Left lung (tissue), 4 donors: ENCODE measurements at regions not wholly inside any gene's neighbourhood (a gene's known extent, or its start where the extent isn't known, plus 50 kb on each side); places are given as distances from the start of the nearest gene placed in this dataset.
A peak's percentile ranks its signal among the peaks of the same experiment; 100 is the strongest.

ENCODE experiments used
- ATAC-seq: fragments of 200-7000 bp; cut with Tn5 transposase; one replicate; pipeline ENCODE4 v1.9.1; 2020; ENCODE audit warnings: moderate library complexity
- DNase-seq, 4 donors: peaks; one replicate each; pipeline ENCODE4 v3.0.0-alpha.2; 2013 to 2020
- H3K27ac ChIP-seq, 2 donors: fragments of 200-600 bp; sonication (generic) in 1 of 2; one replicate each; pipeline versions ENCODE4 v1.5.0 to v1.8.0; 2020 to 2021
- H3K27me3 ChIP-seq, 2 donors: fragments of 200-600 bp; sonication (generic) in 1 of 2; one replicate each; pipeline versions ENCODE4 v1.5.0 to v1.8.0; 2020 to 2021
- H3K36me3 ChIP-seq, 2 donors: fragments of 200-600 bp; sonication (generic) in 1 of 2; one replicate each; pipeline versions ENCODE4 v1.5.0 to v1.8.0; 2020 to 2021
- H3K4me1 ChIP-seq, 2 donors: fragments of 200-600 bp; one replicate each; pipeline ENCODE4 v1.8.0; 2021
- H3K4me3 ChIP-seq, 2 donors: fragments of 200-600 bp; sonication (generic) in 1 of 2; one replicate each; pipeline versions ENCODE4 v1.5.0 to v1.8.0; 2020 to 2021; ENCODE audit warnings: mild to moderate bottlenecking in 1 of 2
- H3K9me3 ChIP-seq, 2 donors: fragments of 200-600 bp; sonication (generic) in 1 of 2; one replicate each; pipeline versions ENCODE4 v1.5.0 to v1.8.0; 2020 to 2021
- CTCF ChIP-seq, 2 donors: fragments of 200-600 bp; sonication (generic) in 1 of 2; IDR thresholded peaks; one replicate each; pipeline versions ENCODE4 v1.5.0 to v1.8.0; 2021; ENCODE audit warnings: antibody characterized with exemption in 2 of 2
- intact Hi-C, 2 donors: fragments of 100-400 bp; cut with DNase I; formaldehyde crosslinking; loops; one replicate each; pipeline versions ENCODE4 v1.11.2 to v1.14.2; 2022
- donor health status: DM: no; HTN: yes; CAD: no.
- donor health status: DM: no; HTN: no; CAD: no.

GRCh38 chr10:90138844-90139243, 437.5 kb downstream of the KIF20B start:
- Histone ChIP-seq H3K9me3 (peaks cover 6 to 65% of the 10 kb centered on the region in 2 donors), H3K36me3 (no peaks in the 10 kb centered on the region), H3K27me3 (no peaks in the 10 kb centered on the region), H3K27ac (no peak overlapping the region), H3K4me3 (no peak overlapping the region), H3K4me1 (no peaks in the 10 kb centered on the region)
- ATAC-seq: no peak
- no peak for DNase-seq
- intact Hi-C loops: loop anchor here in 1 of 2 donors (10.0 kb wide), 1 partner anchor 344 kb away; no protein-coding TSS in a partner anchor
- peak; percentile 17 to 22 for TF ChIP-seq CTCF (IDR thresholded peaks at IDR 0.05)

- DNase-seq: no peak
- TF ChIP-seq CTCF (IDR thresholded peaks at IDR 0.05): no peak
- Histone ChIP-seq H3K27ac (no peak overlapping the region), H3K36me3 (no peaks in the 10 kb centered on the region), H3K9me3 (peaks cover 6 to 36% of the 10 kb centered on the region in 2 donors), H3K4me3 (no peak overlapping the region), H3K4me1 (no peaks in the 10 kb centered on the region), H3K27me3 (no peaks in the 10 kb centered on the region)
- intact Hi-C loops: no loop called here
- ATAC-seq: no peak
These were observed 440.4 kb downstream of the KIF20B start for GRCh38 chr10:90141791-90142190.

- H3K4me3 ChIP-seq: no peak overlapping the region
- no peaks in the 10 kb centered on the region for H3K27me3 ChIP-seq
- H3K27ac ChIP-seq: no peak overlapping the region
- no peaks in the 10 kb centered on the region for H3K4me1 ChIP-seq
- peaks cover 0 to 14% of the 10 kb centered on the region in 2 donors for H3K9me3 ChIP-seq
- intact Hi-C loops: no loop called here
- no peak for TF ChIP-seq CTCF (IDR thresholded peaks at IDR 0.05)
- no peaks in the 10 kb centered on the region for H3K36me3 ChIP-seq
- ATAC-seq (no peak), DNase-seq (no peak)
These were observed 442.5 kb downstream of the KIF20B start for GRCh38 chr10:90143937-90144336.

GRCh38 chr10:90148116-90148855, 446.9 kb downstream of the KIF20B start:
- H3K9me3 ChIP-seq: no peaks in the 10 kb centered on the region
- H3K4me1 ChIP-seq: no peaks in the 10 kb centered on the region
- intact Hi-C loops: no loop called here
- no peak overlapping the region for H3K4me3 ChIP-seq
- ATAC-seq: peak; percentile 36
- peak; percentile 21 to 35 for TF ChIP-seq CTCF (IDR thresholded peaks at IDR 0.05)
- no peak overlapping the region for H3K27ac ChIP-seq
- H3K36me3 ChIP-seq: no peaks in the 10 kb centered on the region
- peak in 1 of 4 donors; percentile 21 for DNase-seq
- H3K27me3 ChIP-seq: no peaks in the 10 kb centered on the region

GRCh38 chr10:90149563-90149962, 448.2 kb downstream of the KIF20B start:
- TF ChIP-seq CTCF (IDR thresholded peaks at IDR 0.05): no peak
- Histone ChIP-seq H3K9me3 (no peaks in the 10 kb centered on the region), H3K36me3 (no peaks in the 10 kb centered on the region), H3K4me3 (no peak overlapping the region), H3K27ac (no peak overlapping the region), H3K4me1 (no peaks in the 10 kb centered on the region), H3K27me3 (no peaks in the 10 kb centered on the region)
- intact Hi-C loops: no loop called here
- no peak for ATAC-seq
- DNase-seq: no peak
